Stomach smooth muscle (tissue), 2 donors: ENCODE measurements at regions not wholly inside any gene's neighbourhood (a gene's known extent, or its start where the extent isn't known, plus 50 kb on each side); places are given as distances from the start of the nearest gene placed in this dataset.
A peak's percentile ranks its signal among the peaks of the same experiment; 100 is the strongest.

Experiments
- H3K27ac ChIP-seq: one replicate; pipeline ENCODE4 v1.7.0; 2013; ENCODE audit warnings: mild to moderate bottlenecking, low read length, inconsistent platforms
- H3K27me3 ChIP-seq, 2 donors: one replicate each; pipeline ENCODE4 v1.7.0; 2013; ENCODE audit warnings: low read length in 2 of 2; ENCODE audit not compliant: insufficient read depth in 2 of 2, control insufficient read depth in 1 of 2
- H3K36me3 ChIP-seq, 2 donors: one replicate each; pipeline ENCODE4 v1.7.0; 2013; ENCODE audit warnings: low read length in 2 of 2; ENCODE audit not compliant: control insufficient read depth in 2 of 2, insufficient read depth in 2 of 2
- H3K4me1 ChIP-seq: one replicate; pipeline ENCODE4 v1.7.0; 2013; ENCODE audit warnings: low read length; ENCODE audit not compliant: control insufficient read depth, insufficient read depth
- H3K4me3 ChIP-seq, 2 donors: one replicate each; pipeline ENCODE4 v1.7.0; 2013; ENCODE audit warnings: low read length in 2 of 2
- H3K9ac ChIP-seq, 2 donors: one replicate each; pipeline ENCODE4 v1.7.0; 2013; ENCODE audit warnings: low read length in 2 of 2, mild to moderate bottlenecking in 1 of 2
- H3K9me3 ChIP-seq, 2 donors: one replicate each; pipeline ENCODE4 v1.7.0; 2013; ENCODE audit warnings: low read length in 2 of 2; ENCODE audit not compliant: control insufficient read depth in 2 of 2
- donor health status: healthy.
- donor health status: Pancreatic carcinoma.

DNA sequence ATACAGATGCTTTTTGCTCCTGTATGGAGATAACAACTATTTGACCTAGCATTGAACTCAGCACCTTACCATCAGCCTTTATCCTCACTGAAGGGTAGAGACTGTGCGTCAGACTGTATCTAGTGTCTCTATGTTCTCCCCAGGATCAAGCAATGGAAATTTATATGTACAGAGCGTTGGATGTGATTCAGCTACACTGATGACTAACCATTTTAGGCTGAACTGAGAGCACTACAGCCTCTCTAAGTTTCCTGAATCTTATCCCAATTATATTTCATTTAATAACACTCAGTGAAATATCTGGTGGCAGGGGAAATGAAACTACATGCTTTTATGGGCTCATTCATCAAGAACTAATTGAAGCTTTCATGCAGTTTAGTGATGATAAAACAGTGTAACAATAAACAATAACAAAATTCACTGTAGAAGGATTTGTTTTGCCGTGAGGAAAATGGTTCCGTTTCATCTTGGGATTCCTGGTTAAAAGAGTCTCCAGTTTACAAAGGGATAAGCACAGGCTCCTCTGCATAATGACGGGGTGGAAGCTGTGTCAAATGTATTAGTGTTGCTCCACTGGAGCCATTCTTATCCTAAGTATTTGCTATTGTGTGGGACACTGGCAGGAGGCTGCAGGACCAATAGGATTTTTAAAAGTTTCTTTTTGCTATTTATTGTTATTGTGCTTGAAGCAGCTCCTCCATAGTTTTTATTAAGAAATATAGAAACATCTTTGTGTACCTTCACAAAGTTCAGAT is 567.6 kb upstream of the MMS22L start:
- H3K9me3 ChIP-seq, result no peaks in the 10 kb centered on the region
- H3K27ac ChIP-seq, result no peak overlapping the region
- H3K36me3 ChIP-seq, result no peaks in the 10 kb centered on the region
- peak overlapping the region in 1 of 2 donors; percentile 7 for H3K4me3 ChIP-seq
- H3K27me3 ChIP-seq, result no peaks in the 10 kb centered on the region
- no peak overlapping the region for H3K9ac ChIP-seq
- no peaks in the 10 kb centered on the region for H3K4me1 ChIP-seq

DNA sequence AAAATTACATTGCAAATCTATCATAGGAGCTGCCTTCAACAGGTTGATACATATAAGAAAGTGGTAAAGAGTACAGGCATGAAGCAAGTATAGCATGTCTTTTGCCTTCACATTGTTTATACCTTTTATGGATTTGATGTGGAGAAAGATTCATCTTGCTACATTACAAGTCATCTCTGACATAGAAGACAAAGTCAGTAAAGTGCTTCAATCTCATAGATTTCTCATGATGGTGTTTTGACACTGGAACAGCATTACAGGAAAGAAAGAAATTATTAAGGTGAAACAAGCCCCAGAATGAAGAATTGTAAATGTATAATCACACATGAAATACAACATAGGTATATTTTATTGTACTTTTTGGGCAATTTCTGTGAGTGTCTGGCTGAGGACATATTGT is 580.7 kb upstream of the MMS22L start:
- no peak overlapping the region for H3K4me3 ChIP-seq
- no peaks in the 10 kb centered on the region for H3K4me1 ChIP-seq
- no peaks in the 10 kb centered on the region for H3K27me3 ChIP-seq
- no peaks in the 10 kb centered on the region for H3K9me3 ChIP-seq
- no peak overlapping the region for H3K27ac ChIP-seq
- no peak overlapping the region for H3K9ac ChIP-seq
- no peaks in the 10 kb centered on the region for H3K36me3 ChIP-seq

DNA sequence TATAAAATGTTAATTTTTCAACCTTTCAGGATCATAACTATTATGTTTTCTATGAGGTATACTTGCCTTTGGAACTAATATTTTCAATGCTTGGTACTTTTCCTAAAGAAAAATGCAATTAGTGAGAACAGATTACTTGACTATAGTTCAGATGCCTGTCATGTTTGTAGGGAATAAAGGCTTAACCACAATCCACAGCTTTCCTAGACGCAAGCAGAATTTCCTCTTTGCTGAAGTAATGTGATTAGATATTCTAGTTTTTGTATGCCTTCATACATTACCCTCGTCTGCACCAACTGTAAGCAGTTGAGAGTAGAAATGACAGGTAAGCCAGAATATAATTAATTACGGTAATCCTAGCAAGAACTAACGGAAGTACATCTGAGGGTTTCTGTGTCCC is 581.4 kb upstream of the MMS22L start:
- Histone ChIP-seq H3K27ac (no peak overlapping the region), H3K4me1 (no peaks in the 10 kb centered on the region), H3K9me3 (no peaks in the 10 kb centered on the region), H3K36me3 (no peaks in the 10 kb centered on the region), H3K27me3 (no peaks in the 10 kb centered on the region), H3K9ac (no peak overlapping the region), H3K4me3 (no peak overlapping the region)

DNA sequence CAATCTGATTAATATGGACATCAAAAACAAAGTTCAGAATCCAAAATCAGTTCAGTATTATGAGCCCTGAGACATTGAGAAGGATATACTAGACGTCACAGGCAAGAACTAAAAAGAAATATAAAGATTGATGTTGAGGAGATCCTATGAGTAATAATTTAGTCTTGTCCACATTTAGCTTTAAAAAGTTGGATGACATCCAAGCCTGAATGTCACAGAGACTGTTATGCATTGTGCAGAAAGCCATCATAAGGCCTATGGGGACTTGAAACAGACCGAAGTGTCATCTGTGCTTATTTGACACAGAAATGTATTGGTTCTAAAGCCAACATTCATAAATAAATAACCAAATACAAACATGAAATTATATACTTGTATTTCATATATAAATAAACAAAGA is 581.8 kb upstream of the MMS22L start:
- H3K36me3 ChIP-seq, result no peaks in the 10 kb centered on the region
- H3K27ac ChIP-seq, result no peak overlapping the region
- H3K9me3 ChIP-seq, result no peaks in the 10 kb centered on the region
- H3K9ac ChIP-seq, result no peak overlapping the region
- no peak overlapping the region for H3K4me3 ChIP-seq
- H3K4me1 ChIP-seq, result no peaks in the 10 kb centered on the region
- H3K27me3 ChIP-seq, result no peaks in the 10 kb centered on the region

DNA sequence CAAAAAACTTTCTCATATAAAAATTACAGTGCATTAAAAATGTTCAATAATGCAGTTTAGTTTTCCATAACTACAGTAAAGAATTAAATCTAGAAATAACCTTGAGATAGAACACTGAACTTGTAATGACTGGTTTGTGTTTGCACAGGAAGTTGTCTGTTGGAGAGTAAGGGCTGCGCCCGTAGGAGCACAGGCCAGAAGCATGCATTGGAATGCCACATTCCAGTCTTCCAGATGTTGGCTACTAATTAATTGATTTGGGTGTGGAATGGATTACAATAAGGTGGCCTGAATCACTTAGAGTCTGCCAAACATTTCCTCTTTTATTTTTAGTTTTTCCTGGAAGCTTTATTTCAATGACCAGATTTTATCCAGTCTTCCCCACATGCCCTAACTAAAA is 582.6 kb upstream of the MMS22L start:
- no peak overlapping the region for H3K9ac ChIP-seq
- no peaks in the 10 kb centered on the region for H3K36me3 ChIP-seq
- no peaks in the 10 kb centered on the region for H3K4me1 ChIP-seq
- no peak overlapping the region for H3K4me3 ChIP-seq
- H3K27me3 ChIP-seq, result no peaks in the 10 kb centered on the region
- H3K9me3 ChIP-seq, result no peaks in the 10 kb centered on the region
- no peak overlapping the region for H3K27ac ChIP-seq

DNA sequence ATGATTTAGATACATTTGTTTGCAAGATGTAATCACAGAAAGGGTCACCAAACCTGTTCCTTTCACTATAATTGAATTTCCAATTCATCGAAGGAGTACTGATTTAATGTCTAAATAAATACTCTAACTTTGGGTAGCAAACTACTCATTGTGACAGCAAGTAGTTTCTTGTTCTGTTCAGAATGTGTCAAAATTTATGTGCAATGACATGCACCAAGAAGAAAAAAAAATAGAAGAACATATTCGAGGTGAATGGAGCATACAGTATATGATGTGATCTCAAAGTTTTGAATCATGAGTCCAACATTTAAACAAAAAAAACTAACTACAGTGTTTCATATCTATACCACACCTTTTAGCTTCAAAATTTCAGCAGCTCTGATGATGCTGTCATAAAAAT is 583.6 kb upstream of the MMS22L start:
- no peaks in the 10 kb centered on the region for H3K36me3 ChIP-seq
- no peak overlapping the region for H3K27ac ChIP-seq
- no peaks in the 10 kb centered on the region for H3K4me1 ChIP-seq
- no peaks in the 10 kb centered on the region for H3K9me3 ChIP-seq
- H3K27me3 ChIP-seq, result no peaks in the 10 kb centered on the region
- no peak overlapping the region for H3K9ac ChIP-seq
- H3K4me3 ChIP-seq, result no peak overlapping the region

DNA sequence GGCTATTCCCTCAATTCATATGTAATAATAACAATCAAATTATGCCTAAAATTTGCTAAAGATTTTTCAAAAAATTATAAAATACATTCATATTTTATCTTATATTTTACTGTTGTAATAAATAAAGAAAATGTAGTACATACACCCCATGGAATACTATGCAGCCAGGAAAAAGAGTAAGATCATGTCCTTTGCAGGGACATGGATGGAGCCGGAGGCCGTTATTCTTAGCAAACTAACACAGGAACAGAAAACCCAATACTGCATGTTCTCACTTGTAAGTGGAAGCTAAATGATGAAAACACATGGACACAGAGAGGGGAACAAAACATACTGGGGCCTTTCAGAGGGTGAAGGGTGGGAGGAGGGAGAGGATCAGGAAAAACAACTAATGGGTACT is 584.2 kb upstream of the MMS22L start:
- H3K9me3 ChIP-seq, result no peaks in the 10 kb centered on the region
- no peak overlapping the region for H3K27ac ChIP-seq
- no peaks in the 10 kb centered on the region for H3K27me3 ChIP-seq
- no peaks in the 10 kb centered on the region for H3K4me1 ChIP-seq
- no peak overlapping the region for H3K4me3 ChIP-seq
- H3K36me3 ChIP-seq, result no peaks in the 10 kb centered on the region
- no peak overlapping the region for H3K9ac ChIP-seq

DNA sequence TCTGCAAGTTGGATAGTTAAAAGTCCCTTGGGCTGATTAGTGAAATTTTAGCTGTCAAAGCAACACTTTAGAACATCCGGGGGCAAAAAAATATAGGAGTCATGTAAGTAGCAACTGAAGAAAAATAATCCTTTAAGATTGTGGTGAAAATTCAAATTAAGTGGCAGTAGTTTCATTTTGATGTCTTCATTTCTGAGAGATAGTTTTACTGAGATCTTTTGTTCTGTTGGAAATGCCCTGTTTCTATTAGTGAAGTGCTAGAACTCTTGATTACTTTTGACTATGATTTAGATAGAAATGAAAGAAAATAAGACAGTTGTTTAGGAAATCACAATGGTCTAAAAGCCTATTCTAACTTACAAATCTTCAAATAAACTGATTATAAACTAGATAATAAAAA is 587.3 kb upstream of the MMS22L start:
- Histone ChIP-seq H3K4me1 (no peaks in the 10 kb centered on the region), H3K9me3 (no peaks in the 10 kb centered on the region), H3K4me3 (no peak overlapping the region), H3K27me3 (no peaks in the 10 kb centered on the region), H3K9ac (no peak overlapping the region), H3K27ac (no peak overlapping the region), H3K36me3 (no peaks in the 10 kb centered on the region)

DNA sequence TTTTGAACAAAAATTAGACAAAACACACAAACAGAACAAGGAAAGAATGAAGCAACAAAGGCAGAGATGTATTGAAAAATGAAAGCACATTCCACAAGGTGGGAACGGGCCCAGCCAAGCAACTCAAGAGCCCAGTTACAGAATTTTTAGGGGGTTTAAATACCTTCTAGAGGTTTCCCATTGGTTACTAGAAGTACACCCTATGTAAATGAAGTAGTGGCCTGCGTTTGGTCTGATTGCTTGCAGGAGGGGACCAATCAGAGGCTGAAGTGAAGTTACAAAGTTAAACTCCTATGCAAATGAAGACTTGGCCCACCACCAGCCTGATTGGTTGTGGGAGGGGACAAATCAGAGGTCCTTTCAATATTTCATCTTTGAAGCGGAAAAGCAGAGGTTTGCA is 593.7 kb upstream of the MMS22L start:
- H3K27ac ChIP-seq, result no peak overlapping the region
- H3K4me1 ChIP-seq, result no peaks in the 10 kb centered on the region
- no peaks in the 10 kb centered on the region for H3K36me3 ChIP-seq
- no peak overlapping the region for H3K4me3 ChIP-seq
- no peaks in the 10 kb centered on the region for H3K27me3 ChIP-seq
- no peaks in the 10 kb centered on the region for H3K9me3 ChIP-seq
- H3K9ac ChIP-seq, result no peak overlapping the region

DNA sequence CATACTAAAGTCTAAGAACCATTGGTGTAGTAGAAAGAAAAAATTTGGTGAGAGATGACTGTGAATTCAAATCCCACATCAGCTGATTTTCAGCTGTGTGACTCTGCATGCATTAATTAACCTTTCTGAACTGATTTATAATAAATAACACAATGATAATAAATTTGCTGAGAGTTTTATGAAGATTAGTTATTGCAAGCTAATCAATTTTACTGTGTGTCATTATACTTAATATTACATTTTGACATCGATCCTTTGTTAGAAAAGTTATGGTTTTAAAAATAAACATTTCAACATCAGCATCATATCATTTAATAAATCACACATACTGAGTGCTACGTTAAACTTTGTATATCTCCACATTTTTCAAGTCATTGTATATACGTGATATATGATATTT is 599.7 kb upstream of the MMS22L start:
- no peaks in the 10 kb centered on the region for H3K4me1 ChIP-seq
- H3K4me3 ChIP-seq, result no peak overlapping the region
- no peaks in the 10 kb centered on the region for H3K27me3 ChIP-seq
- H3K9ac ChIP-seq, result no peak overlapping the region
- no peak overlapping the region for H3K27ac ChIP-seq
- H3K36me3 ChIP-seq, result no peaks in the 10 kb centered on the region
- H3K9me3 ChIP-seq, result no peaks in the 10 kb centered on the region

DNA sequence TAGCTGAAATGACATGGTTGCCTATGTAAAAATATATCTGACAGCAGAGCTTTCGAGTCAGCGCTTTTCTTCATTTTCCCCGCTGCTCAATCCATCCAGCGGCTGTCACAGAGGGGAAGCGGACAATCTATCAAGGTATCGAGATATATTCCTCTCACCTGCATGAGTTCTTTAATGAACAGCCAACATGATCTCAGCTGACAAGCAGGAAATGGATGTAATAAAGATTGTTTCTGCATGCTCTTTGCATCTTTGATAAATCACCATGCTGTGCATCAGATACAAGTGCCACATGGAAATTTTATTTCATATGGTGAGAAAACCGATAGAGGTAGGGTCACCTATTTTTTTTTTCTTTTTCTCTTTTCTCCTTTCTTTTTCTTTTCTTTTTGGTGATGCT is 602.3 kb upstream of the MMS22L start:
- no peak overlapping the region for H3K4me3 ChIP-seq
- H3K36me3 ChIP-seq, result no peaks in the 10 kb centered on the region
- no peak overlapping the region for H3K9ac ChIP-seq
- H3K27ac ChIP-seq, result no peak overlapping the region
- H3K4me1 ChIP-seq, result no peaks in the 10 kb centered on the region
- H3K27me3 ChIP-seq, result no peaks in the 10 kb centered on the region
- no peaks in the 10 kb centered on the region for H3K9me3 ChIP-seq
